ENCODE measurements at regions not wholly inside any gene's neighbourhood (a gene's known extent, or its start where the extent isn't known, plus 50 kb on each side); places are given as distances from the start of the nearest gene placed in this dataset.

GRCh38 chr16:54724346-54724925 lies 206.2 kb upstream of the IRX5 start:
- TF ChIP-seq MAX (IDR thresholded peaks at IDR 0.05; ENCODE audit: low read depth, low read length) (no peak), CTCF (IDR thresholded peaks at IDR 0.05; ENCODE audit: low read depth, low read length) (no peak), MYC (IDR thresholded peaks at IDR 0.05; ENCODE audit: low read depth, low read length) (no peak), POLR2A (IDR thresholded peaks at IDR 0.05; ENCODE audit: extremely low read depth, insufficient read length) (no peak)
- no peak overlapping the region for H3K4me3 ChIP-seq (ENCODE audit: low read depth, low read length)
- no peak for DNase-seq (ENCODE audit: low read depth)

- TF ChIP-seq MYC (IDR thresholded peaks at IDR 0.05; ENCODE audit: low read depth, low read length), result no peak
- TF ChIP-seq CTCF (IDR thresholded peaks at IDR 0.05; ENCODE audit: low read depth, low read length), result no peak
- no peak for TF ChIP-seq MAX (IDR thresholded peaks at IDR 0.05; ENCODE audit: low read depth, low read length)
- TF ChIP-seq POLR2A (IDR thresholded peaks at IDR 0.05; ENCODE audit: extremely low read depth, insufficient read length), result no peak
- no peak for DNase-seq (ENCODE audit: low read depth)
- no peak overlapping the region for H3K4me3 ChIP-seq (ENCODE audit: low read depth, low read length)
These were observed 208.4 kb upstream of the IRX5 start for GRCh38 chr16:54722210-54722676.

GRCh38 chr16:54720259-54720658 lies 210.4 kb upstream of the IRX5 start:
- TF ChIP-seq MYC (IDR thresholded peaks at IDR 0.05; ENCODE audit: low read depth, low read length) (no peak), CTCF (IDR thresholded peaks at IDR 0.05; ENCODE audit: low read depth, low read length) (no peak), MAX (IDR thresholded peaks at IDR 0.05; ENCODE audit: low read depth, low read length) (no peak), POLR2A (IDR thresholded peaks at IDR 0.05; ENCODE audit: extremely low read depth, insufficient read length) (no peak)
- H3K4me3 ChIP-seq (ENCODE audit: low read depth, low read length), result no peak overlapping the region
- DNase-seq (ENCODE audit: low read depth), result no peak

- H3K4me3 ChIP-seq (ENCODE audit: low read depth, low read length), result no peak overlapping the region
- TF ChIP-seq MYC (IDR thresholded peaks at IDR 0.05; ENCODE audit: low read depth, low read length), result no peak
- no peak for TF ChIP-seq POLR2A (IDR thresholded peaks at IDR 0.05; ENCODE audit: extremely low read depth, insufficient read length)
- no peak for TF ChIP-seq MAX (IDR thresholded peaks at IDR 0.05; ENCODE audit: low read depth, low read length)
- TF ChIP-seq CTCF (IDR thresholded peaks at IDR 0.05; ENCODE audit: low read depth, low read length), result no peak
- no peak for DNase-seq (ENCODE audit: low read depth)
These were observed 211.0 kb upstream of the IRX5 start for GRCh38 chr16:54719624-54720023.

GRCh38 chr16:54718376-54718775 lies 212.3 kb upstream of the IRX5 start:
- no peak overlapping the region for H3K4me3 ChIP-seq (ENCODE audit: low read depth, low read length)
- DNase-seq (ENCODE audit: low read depth), result no peak
- TF ChIP-seq MYC (IDR thresholded peaks at IDR 0.05; ENCODE audit: low read depth, low read length), result no peak
- TF ChIP-seq POLR2A (IDR thresholded peaks at IDR 0.05; ENCODE audit: extremely low read depth, insufficient read length), result no peak
- TF ChIP-seq CTCF (IDR thresholded peaks at IDR 0.05; ENCODE audit: low read depth, low read length), result no peak
- no peak for TF ChIP-seq MAX (IDR thresholded peaks at IDR 0.05; ENCODE audit: low read depth, low read length)
